Astrocyte (in vitro differentiated cells and primary cell): ENCODE measurements at regions not wholly inside any gene's neighbourhood (a gene's known extent, or its start where the extent isn't known, plus 50 kb on each side); places are given as distances from the start of the nearest gene placed in this dataset.

Source experiments
- EZH2 ChIP-seq: IDR thresholded peaks from 2 replicates; pipeline ENCODE4 v1.6.1; 2012; ENCODE audit warnings: mild to moderate bottlenecking, low read length, inconsistent platforms; ENCODE audit not compliant: insufficient read depth
- TF ChIP-seq, protein P1 (sequence below): IDR thresholded peaks from 2 replicates; pipeline ENCODE4 v1.5.1; 2011; ENCODE audit warnings: low read depth, mild to moderate bottlenecking, inconsistent platforms, low read length, moderate library complexity; ENCODE audit not compliant: insufficient read depth

DNA sequence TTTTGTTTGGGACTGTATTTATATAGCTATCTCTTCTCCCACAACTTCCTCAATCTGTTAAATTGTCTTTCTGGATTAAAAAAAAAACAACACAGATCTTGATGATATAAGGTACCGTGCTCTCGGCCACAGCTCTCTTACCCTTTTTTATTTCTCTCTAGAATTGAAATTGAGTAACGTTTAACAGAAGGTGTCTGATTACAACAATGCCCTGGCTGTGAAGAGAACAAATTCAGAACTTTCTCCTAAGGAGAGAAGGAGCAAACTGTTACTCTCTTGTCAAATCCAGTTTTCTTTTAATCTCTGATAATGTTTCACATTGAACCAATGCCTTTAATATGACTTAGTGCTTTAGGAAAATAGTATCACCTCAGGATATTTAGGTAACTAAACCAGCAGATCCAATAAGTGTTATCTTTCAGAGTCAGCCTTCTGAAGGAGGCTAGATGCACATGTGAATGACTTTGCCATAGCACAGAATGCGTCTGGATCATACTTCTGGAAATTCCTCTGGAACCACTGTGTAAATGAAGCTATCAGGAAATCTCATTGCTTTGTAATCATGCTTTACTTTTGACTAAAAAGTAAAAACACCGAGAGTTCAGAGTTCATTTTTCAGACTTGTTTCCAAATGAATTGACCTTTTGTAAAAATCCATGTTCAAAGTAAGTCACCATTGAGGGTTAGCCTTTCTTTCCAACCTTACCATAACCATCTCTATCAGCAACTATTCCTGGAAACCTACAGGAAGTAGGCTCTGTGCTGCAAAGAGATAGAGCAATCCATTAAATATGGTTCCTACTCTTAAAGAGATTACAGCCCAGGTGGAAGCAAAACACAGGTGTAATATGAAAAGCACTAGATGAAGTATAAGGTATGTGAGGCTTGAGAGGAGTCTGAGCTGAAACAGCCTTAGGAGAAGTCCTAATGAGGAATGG, 147.0 kb upstream of the OSR1 start:
- TF ChIP-seq, protein P1, sequence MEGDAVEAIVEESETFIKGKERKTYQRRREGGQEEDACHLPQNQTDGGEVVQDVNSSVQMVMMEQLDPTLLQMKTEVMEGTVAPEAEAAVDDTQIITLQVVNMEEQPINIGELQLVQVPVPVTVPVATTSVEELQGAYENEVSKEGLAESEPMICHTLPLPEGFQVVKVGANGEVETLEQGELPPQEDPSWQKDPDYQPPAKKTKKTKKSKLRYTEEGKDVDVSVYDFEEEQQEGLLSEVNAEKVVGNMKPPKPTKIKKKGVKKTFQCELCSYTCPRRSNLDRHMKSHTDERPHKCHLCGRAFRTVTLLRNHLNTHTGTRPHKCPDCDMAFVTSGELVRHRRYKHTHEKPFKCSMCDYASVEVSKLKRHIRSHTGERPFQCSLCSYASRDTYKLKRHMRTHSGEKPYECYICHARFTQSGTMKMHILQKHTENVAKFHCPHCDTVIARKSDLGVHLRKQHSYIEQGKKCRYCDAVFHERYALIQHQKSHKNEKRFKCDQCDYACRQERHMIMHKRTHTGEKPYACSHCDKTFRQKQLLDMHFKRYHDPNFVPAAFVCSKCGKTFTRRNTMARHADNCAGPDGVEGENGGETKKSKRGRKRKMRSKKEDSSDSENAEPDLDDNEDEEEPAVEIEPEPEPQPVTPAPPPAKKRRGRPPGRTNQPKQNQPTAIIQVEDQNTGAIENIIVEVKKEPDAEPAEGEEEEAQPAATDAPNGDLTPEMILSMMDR, result no peak
- no peak for TF ChIP-seq EZH2
